ENCODE measurements at regions not wholly inside any gene's neighbourhood (a gene's known extent, or its start where the extent isn't known, plus 50 kb on each side); places are given as distances from the start of the nearest gene placed in this dataset.

GRCh38 chr10:36063396-36063795 lies 421.3 kb upstream of the FZD8 start:
- TF ChIP-seq, protein P1, sequence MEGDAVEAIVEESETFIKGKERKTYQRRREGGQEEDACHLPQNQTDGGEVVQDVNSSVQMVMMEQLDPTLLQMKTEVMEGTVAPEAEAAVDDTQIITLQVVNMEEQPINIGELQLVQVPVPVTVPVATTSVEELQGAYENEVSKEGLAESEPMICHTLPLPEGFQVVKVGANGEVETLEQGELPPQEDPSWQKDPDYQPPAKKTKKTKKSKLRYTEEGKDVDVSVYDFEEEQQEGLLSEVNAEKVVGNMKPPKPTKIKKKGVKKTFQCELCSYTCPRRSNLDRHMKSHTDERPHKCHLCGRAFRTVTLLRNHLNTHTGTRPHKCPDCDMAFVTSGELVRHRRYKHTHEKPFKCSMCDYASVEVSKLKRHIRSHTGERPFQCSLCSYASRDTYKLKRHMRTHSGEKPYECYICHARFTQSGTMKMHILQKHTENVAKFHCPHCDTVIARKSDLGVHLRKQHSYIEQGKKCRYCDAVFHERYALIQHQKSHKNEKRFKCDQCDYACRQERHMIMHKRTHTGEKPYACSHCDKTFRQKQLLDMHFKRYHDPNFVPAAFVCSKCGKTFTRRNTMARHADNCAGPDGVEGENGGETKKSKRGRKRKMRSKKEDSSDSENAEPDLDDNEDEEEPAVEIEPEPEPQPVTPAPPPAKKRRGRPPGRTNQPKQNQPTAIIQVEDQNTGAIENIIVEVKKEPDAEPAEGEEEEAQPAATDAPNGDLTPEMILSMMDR (IDR thresholded peaks at IDR 0.05; ENCODE audit: borderline replicate concordance, control extremely low read depth, extremely low read depth, insufficient read depth, missing control alignments), result no peak
- no peak for DNase-seq (ENCODE audit: low spot score)
- in situ Hi-C loops (cut with MboI; ENCODE audit: low sequenced_read_pairs, unreplicated experiment), result no loop called here

DNA sequence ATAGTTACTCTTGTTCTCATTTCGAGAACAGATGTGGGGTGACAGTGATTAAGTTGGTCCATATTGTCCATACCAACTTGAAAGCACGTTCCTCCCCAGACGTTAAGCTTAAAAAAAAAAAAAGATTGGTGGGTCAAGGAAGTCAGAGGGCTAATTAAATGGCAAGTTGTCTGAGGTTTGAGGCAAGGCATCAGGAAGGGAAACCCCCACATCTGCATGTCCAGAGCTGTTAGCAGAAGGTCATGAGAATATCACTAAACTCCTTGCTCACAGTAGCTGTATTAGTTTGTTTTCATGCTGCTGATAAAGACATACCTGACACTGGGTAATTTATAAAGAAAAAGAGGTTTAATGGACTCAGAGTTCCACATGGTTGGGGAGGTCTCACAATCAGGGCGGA lies 415.6 kb upstream of the FZD8 start:
- in situ Hi-C loops (cut with MboI; ENCODE audit: low sequenced_read_pairs, unreplicated experiment), result no loop called here
- TF ChIP-seq, protein P1 (IDR thresholded peaks at IDR 0.05; ENCODE audit: borderline replicate concordance, control extremely low read depth, extremely low read depth, insufficient read depth, missing control alignments), result no peak
- DNase-seq (ENCODE audit: low spot score), result no peak

DNA sequence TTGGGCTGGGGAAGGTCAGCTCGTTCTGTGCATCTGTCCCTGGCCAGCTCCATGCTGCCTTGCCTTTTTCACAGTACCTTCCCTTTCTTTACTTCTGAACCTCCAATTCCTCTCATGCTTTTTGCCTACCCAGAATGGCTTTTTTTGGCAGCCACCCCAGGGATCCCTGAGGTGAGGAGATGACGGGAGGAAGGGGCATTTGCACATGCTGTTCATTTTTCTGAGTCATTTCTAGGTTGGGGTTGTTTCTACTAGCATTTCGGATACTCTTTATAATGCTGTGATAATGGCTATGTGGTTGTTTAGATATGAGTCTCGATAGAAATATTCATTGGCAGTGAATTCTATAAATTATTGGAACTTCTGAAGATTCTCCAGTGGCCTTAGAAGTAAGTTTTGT lies 415.1 kb upstream of the FZD8 start:
- TF ChIP-seq, protein P1 (IDR thresholded peaks at IDR 0.05; ENCODE audit: borderline replicate concordance, control extremely low read depth, extremely low read depth, insufficient read depth, missing control alignments), result no peak
- no peak for DNase-seq (ENCODE audit: low spot score)
- in situ Hi-C loops (cut with MboI; ENCODE audit: low sequenced_read_pairs, unreplicated experiment), result no loop called here

- in situ Hi-C loops (cut with MboI; ENCODE audit: low sequenced_read_pairs, unreplicated experiment), result no loop called here
- no peak for DNase-seq (ENCODE audit: low spot score)
- TF ChIP-seq, protein P1 (IDR thresholded peaks at IDR 0.05; ENCODE audit: borderline replicate concordance, control extremely low read depth, extremely low read depth, insufficient read depth, missing control alignments), result no peak
These were observed 411.7 kb upstream of the FZD8 start for GRCh38 chr10:36053775-36054174.

DNA sequence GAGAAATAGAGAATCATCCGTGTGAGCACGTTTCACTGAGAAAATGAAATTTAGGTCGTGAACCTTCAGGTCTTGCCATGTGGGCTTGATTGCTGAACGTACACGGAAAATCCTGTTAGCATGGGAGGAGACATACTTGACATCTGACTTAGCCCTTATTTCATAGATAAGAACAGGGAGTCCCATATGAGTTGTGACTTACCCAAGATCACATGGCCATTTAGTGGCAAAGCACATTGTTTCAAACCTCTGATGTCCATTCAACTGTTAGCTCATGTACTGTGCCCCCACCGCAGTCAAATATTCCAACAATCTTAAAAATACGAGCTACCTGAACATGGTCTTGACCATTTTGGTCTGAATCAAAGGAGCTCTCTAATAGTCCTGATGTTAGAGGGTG lies 411.2 kb upstream of the FZD8 start:
- DNase-seq (ENCODE audit: low spot score), result no peak
- in situ Hi-C loops (cut with MboI; ENCODE audit: low sequenced_read_pairs, unreplicated experiment), result no loop called here
- TF ChIP-seq, protein P1 (IDR thresholded peaks at IDR 0.05; ENCODE audit: borderline replicate concordance, control extremely low read depth, extremely low read depth, insufficient read depth, missing control alignments), result no peak

- no peak for DNase-seq (ENCODE audit: low spot score)
- TF ChIP-seq, protein P1 (IDR thresholded peaks at IDR 0.05; ENCODE audit: borderline replicate concordance, control extremely low read depth, extremely low read depth, insufficient read depth, missing control alignments), result no peak
- in situ Hi-C loops (cut with MboI; ENCODE audit: low sequenced_read_pairs, unreplicated experiment), result no loop called here
These were observed 409.4 kb upstream of the FZD8 start for GRCh38 chr10:36051500-36051991.
